ENCODE measurements at regions not wholly inside any gene's neighbourhood (a gene's known extent, or its start where the extent isn't known, plus 50 kb on each side); places are given as distances from the start of the nearest gene placed in this dataset.

DNA sequence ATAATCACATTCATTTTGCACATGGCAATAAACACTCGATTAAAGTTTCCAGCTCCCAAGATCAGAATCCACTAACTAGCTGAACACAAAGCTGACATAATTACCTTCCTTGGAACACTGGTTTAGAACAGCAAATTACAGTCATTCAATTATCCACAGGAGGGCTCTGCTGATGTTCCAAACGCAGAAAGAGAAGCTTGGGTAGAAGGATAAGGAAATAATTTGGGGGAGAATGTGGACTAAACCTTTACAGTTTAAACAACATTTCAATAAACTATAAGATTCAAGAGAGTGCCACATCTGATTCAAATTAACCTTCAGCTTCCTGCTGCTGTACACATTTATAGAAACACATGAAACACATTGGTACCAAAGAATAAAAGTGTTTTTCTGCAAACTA lies 67.8 kb upstream of the ARL4C start:
- TF ChIP-seq, protein P1, sequence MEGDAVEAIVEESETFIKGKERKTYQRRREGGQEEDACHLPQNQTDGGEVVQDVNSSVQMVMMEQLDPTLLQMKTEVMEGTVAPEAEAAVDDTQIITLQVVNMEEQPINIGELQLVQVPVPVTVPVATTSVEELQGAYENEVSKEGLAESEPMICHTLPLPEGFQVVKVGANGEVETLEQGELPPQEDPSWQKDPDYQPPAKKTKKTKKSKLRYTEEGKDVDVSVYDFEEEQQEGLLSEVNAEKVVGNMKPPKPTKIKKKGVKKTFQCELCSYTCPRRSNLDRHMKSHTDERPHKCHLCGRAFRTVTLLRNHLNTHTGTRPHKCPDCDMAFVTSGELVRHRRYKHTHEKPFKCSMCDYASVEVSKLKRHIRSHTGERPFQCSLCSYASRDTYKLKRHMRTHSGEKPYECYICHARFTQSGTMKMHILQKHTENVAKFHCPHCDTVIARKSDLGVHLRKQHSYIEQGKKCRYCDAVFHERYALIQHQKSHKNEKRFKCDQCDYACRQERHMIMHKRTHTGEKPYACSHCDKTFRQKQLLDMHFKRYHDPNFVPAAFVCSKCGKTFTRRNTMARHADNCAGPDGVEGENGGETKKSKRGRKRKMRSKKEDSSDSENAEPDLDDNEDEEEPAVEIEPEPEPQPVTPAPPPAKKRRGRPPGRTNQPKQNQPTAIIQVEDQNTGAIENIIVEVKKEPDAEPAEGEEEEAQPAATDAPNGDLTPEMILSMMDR (IDR thresholded peaks at IDR 0.05): peak in 2 of 4 experiments; percentile 30 to 43
- TF ChIP-seq POLR2A (IDR thresholded peaks at IDR 0.05) (no peak), POLR2AphosphoS5 (IDR thresholded peaks at IDR 0.05) (no peak)
